PC-9 (cell line): ENCODE measurements at regions not wholly inside any gene's neighbourhood (a gene's known extent, or its start where the extent isn't known, plus 50 kb on each side); places are given as distances from the start of the nearest gene placed in this dataset.

ENCODE experiments used
- BruUV-seq: library from RNA; stranded (reverse); fragments of 400-500 nt; replicated peaks from 2 replicates; lab custom pipeline; 2021; lab: Mats Ljungman, UMichigan
- CTCF ChIA-PET: fragments of 300-600 bp; sonication (Branson Sonifier 250); formaldehyde crosslinking; loops from one replicate; lab custom pipeline; 2022; ENCODE audit warnings: antibody characterized with exemption; lab: Charles Lee
- POLR2A ChIA-PET: fragments of 300-600 bp; sonication (Branson Sonifier 250); formaldehyde crosslinking; loops from one replicate; lab custom pipeline; 2022; ENCODE audit warnings: antibody characterized with exemption; ENCODE audit not compliant: unreplicated experiment; lab: Charles Lee
- DNase-seq, 2 experiments: peaks; one replicate each; pipeline versions ENCODE4 v3.0.0 to v3.0.0-alpha.2; 2015 to 2022; ENCODE audit warnings: mixed read lengths in 1 of 2
- H2AFZ ChIP-seq: fragments of 200-600 bp; sonication (generic); 2 replicates; pipeline ENCODE4 v1.8.1; 2017; ENCODE audit warnings: antibody characterized with exemption
- H3F3A ChIP-seq: fragments of 200-600 bp; sonication (generic); 2 replicates; pipeline ENCODE4 v1.8.1; 2017; ENCODE audit warnings: antibody characterized with exemption, mild to moderate bottlenecking, low read depth; ENCODE audit not compliant: insufficient read depth
- H3K27ac ChIP-seq: fragments of 200-600 bp; sonication (generic); 2 replicates; pipeline ENCODE4 v1.6.1; 2016; ENCODE audit warnings: mixed run types
- H3K27me3 ChIP-seq: fragments of 200-600 bp; sonication (generic); 2 replicates; pipeline ENCODE4 v1.6.1; 2016; ENCODE audit warnings: low read depth, mixed run types; ENCODE audit not compliant: insufficient read depth
- H3K36me3 ChIP-seq: fragments of 200-600 bp; sonication (generic); 2 replicates; pipeline ENCODE4 v1.6.1; 2016; ENCODE audit warnings: low read depth, mixed run types
- H3K4me1 ChIP-seq: fragments of 200-600 bp; sonication (generic); replicated peaks from 2 replicates; pipeline ENCODE4 v1.6.1; 2016; ENCODE audit warnings: mixed run types; ENCODE audit not compliant: insufficient read depth
- H3K4me2 ChIP-seq: fragments of 200-600 bp; sonication (generic); 2 replicates; pipeline ENCODE4 v1.6.1; 2017; ENCODE audit warnings: mixed run types
- H3K4me3 ChIP-seq: fragments of 200-600 bp; sonication (generic); 2 replicates; pipeline ENCODE4 v1.6.1; 2016; ENCODE audit warnings: mixed run types
- H3K79me2 ChIP-seq: fragments of 200-600 bp; sonication (generic); 2 replicates; pipeline ENCODE4 v1.6.1; 2017; ENCODE audit warnings: low read depth, mixed run types
- H3K9me2 ChIP-seq: fragments of 200-600 bp; sonication (generic); 2 replicates; pipeline ENCODE4 v1.8.1; 2017; ENCODE audit warnings: mild to moderate bottlenecking; ENCODE audit not compliant: insufficient read depth
- H3K9me3 ChIP-seq: fragments of 200-600 bp; sonication (generic); 2 replicates; pipeline ENCODE4 v1.8.1; 2016; ENCODE audit warnings: low read depth; ENCODE audit not compliant: insufficient read depth
- H4K20me1 ChIP-seq: fragments of 200-600 bp; sonication (generic); 2 replicates; pipeline ENCODE4 v1.8.1; 2017; ENCODE audit not compliant: insufficient read depth
- EZH2 ChIP-seq: fragments of 200-600 bp; sonication (generic); IDR thresholded peaks from 2 replicates; pipeline ENCODE4 v1.8.0; 2017; ENCODE audit warnings: antibody characterized with exemption, low read depth
- intact Hi-C: fragments of 100-400 bp; cut with micrococcal nuclease; formaldehyde crosslinking; loops from one replicate; pipeline ENCODE4 v1.10.0; 2022; ENCODE audit not compliant: unreplicated experiment
- TF ChIP-seq, protein P1 (sequence below): fragments of 200-600 bp; sonication (generic); conservative IDR thresholded peaks from 2 replicates; pipeline ENCODE4 v1.6.1; 2017; ENCODE audit warnings: mixed run types, antibody characterized with exemption, mild to moderate bottlenecking, moderate library complexity

DNA sequence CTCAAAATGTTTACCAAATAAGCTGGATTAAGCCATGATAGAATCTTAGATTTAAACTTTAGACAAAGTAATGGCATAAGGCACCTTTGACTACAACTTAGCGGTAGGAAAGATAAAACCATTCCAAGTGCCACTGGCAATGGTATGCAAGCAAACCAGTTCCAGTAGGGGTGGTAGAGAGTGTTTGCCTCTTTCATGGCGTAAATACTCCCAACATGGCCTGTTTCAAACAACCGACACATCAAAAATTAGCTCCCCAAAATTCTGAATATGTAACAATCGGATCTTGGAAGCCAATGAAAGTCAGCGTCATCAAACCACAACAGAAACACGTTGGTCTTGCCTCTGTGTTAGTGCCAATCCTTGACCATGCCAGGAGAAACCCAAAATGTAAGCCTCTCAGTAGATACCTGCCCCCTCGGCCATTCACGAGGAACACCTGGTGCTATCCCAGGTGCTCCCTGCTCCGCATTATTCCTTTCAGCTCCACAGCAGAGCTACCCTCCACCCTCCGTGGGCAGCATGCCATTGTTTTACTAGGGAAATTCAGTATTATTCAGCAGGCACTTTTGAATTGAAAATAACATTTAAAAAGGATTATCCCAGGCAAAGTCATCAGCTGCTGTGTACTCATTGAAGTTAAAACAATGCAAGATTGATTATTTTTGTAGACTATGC is 307.8 kb upstream of the CDH11 start:
- Histone ChIP-seq H3K36me3 (no peaks in the 10 kb centered on the region), H2AFZ (no peak overlapping the region), H3K9me2 (no peaks in the 10 kb centered on the region), H3K79me2 (no peaks in the 10 kb centered on the region), H3K9me3 (no peaks in the 10 kb centered on the region), H3K4me2 (no peak overlapping the region), H4K20me1 (no peaks in the 10 kb centered on the region), H3K4me3 (no peak overlapping the region), H3K27ac (no peak overlapping the region), H3F3A (no peaks in the 10 kb centered on the region), H3K27me3 (no peaks in the 10 kb centered on the region), H3K4me1 (no peaks in the 10 kb centered on the region)
- TF ChIP-seq, protein P1, sequence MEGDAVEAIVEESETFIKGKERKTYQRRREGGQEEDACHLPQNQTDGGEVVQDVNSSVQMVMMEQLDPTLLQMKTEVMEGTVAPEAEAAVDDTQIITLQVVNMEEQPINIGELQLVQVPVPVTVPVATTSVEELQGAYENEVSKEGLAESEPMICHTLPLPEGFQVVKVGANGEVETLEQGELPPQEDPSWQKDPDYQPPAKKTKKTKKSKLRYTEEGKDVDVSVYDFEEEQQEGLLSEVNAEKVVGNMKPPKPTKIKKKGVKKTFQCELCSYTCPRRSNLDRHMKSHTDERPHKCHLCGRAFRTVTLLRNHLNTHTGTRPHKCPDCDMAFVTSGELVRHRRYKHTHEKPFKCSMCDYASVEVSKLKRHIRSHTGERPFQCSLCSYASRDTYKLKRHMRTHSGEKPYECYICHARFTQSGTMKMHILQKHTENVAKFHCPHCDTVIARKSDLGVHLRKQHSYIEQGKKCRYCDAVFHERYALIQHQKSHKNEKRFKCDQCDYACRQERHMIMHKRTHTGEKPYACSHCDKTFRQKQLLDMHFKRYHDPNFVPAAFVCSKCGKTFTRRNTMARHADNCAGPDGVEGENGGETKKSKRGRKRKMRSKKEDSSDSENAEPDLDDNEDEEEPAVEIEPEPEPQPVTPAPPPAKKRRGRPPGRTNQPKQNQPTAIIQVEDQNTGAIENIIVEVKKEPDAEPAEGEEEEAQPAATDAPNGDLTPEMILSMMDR = no peak
- TF ChIP-seq EZH2 = no peak
- intact Hi-C loops = no loop called here
- POLR2A ChIA-PET = no interaction called here
- BruUV-seq = no TSS peak
- no peak for DNase-seq
- CTCF ChIA-PET = no interaction called here

DNA sequence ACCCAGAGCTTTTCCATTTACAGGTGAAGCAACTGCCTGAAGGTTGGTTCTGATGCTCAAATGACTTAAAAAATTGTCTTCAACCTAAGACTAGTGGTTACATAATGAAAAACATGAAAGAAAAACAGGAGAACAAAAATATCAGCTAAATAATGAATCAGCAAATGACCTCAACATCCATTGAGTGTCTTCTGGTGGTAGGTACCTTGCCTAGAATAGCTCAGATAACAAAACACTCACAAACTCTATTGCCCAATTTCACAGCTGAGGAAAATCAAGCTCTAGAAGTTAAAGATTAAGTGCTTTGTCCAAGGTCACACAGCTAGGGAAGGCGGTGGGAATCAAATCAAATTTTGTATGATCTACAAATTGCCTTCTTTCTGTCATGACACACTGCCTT is 304.6 kb upstream of the CDH11 start:
- Histone ChIP-seq H3K27ac (no peak overlapping the region), H3K9me3 (no peaks in the 10 kb centered on the region), H3K27me3 (no peaks in the 10 kb centered on the region), H3K4me2 (no peak overlapping the region), H3K9me2 (no peaks in the 10 kb centered on the region), H3K4me3 (no peak overlapping the region), H2AFZ (no peak overlapping the region), H3K4me1 (no peaks in the 10 kb centered on the region), H4K20me1 (no peaks in the 10 kb centered on the region), H3K36me3 (no peaks in the 10 kb centered on the region), H3K79me2 (no peaks in the 10 kb centered on the region), H3F3A (no peaks in the 10 kb centered on the region)
- CTCF ChIA-PET = no interaction called here
- no TSS peak for BruUV-seq
- no peak for DNase-seq
- POLR2A ChIA-PET = no interaction called here
- intact Hi-C loops = no loop called here
- TF ChIP-seq EZH2 = no peak
- TF ChIP-seq, protein P1 = no peak

GRCh38 chr16:65422934-65423333 is 301.1 kb upstream of the CDH11 start:
- DNase-seq = no peak
- no peak overlapping the region for H2AFZ ChIP-seq
- no peak overlapping the region for H3K27ac ChIP-seq
- no peaks in the 10 kb centered on the region for H3K9me2 ChIP-seq
- no peak overlapping the region for H3K4me2 ChIP-seq
- no peaks in the 10 kb centered on the region for H3K79me2 ChIP-seq
- no TSS peak for BruUV-seq
- H3F3A ChIP-seq = no peaks in the 10 kb centered on the region
- H3K4me1 ChIP-seq = no peaks in the 10 kb centered on the region
- no peaks in the 10 kb centered on the region for H3K36me3 ChIP-seq
- POLR2A ChIA-PET = no interaction called here
- no peaks in the 10 kb centered on the region for H3K27me3 ChIP-seq
- TF ChIP-seq EZH2 = no peak
- TF ChIP-seq, protein P1 = no peak
- intact Hi-C loops = no loop called here
- CTCF ChIA-PET = no interaction called here
- H3K9me3 ChIP-seq = no peaks in the 10 kb centered on the region
- no peaks in the 10 kb centered on the region for H4K20me1 ChIP-seq
- no peak overlapping the region for H3K4me3 ChIP-seq
